H1 (cell line): ENCODE measurements at regions not wholly inside any gene's neighbourhood (a gene's known extent, or its start where the extent isn't known, plus 50 kb on each side); places are given as distances from the start of the nearest gene placed in this dataset.

Experiments
- CTCF ChIA-PET: fragments of 300-600 bp; sonication (Branson Sonifier 250); formaldehyde crosslinking; loops from one replicate; lab custom pipeline; 2021; ENCODE audit not compliant: partially characterized antibody; lab: Charles Lee
- POLR2A ChIA-PET: fragments of 300-600 bp; sonication (Branson Sonifier 250); formaldehyde crosslinking; loops from one replicate; lab custom pipeline; 2021; ENCODE audit warnings: inconsistent platforms; ENCODE audit not compliant: partially characterized antibody; lab: Charles Lee
- DNase-seq, 2 experiments: peaks; one replicate each; pipeline versions ENCODE4 v3.0.0 to v3.0.0-alpha.2; 2010 to 2022; ENCODE audit warnings: low spot score in 2 of 2, low read depth in 1 of 2, mixed read lengths in 1 of 2
- FAIRE-seq: peaks from 2 replicates; lab custom pipeline; 2011; peaks lifted over from hg19 to GRCh38; lab: Jason Lieb, UNC
- H2AFZ ChIP-seq: 2 replicates; pipeline ENCODE4 v1.8.1; 2012; ENCODE audit warnings: low read length, inconsistent platforms
- H2AK5ac ChIP-seq: 2 replicates; pipeline ENCODE4 v1.6.1; 2013; ENCODE audit warnings: low read depth, low read length
- H2BK120ac ChIP-seq: replicated peaks from 2 replicates; pipeline ENCODE3; 2013; ENCODE audit warnings: low read depth, low read length, inconsistent platforms
- H2BK12ac ChIP-seq: 2 replicates; pipeline ENCODE4 v1.6.1; 2013; ENCODE audit warnings: low read depth, low read length
- H2BK15ac ChIP-seq: 2 replicates; pipeline ENCODE4 v1.6.1; 2013; ENCODE audit warnings: low read length
- H2BK20ac ChIP-seq: 2 replicates; pipeline ENCODE4 v1.6.1; 2013; ENCODE audit warnings: low read length
- H2BK5ac ChIP-seq: 2 replicates; pipeline ENCODE4 v1.6.1; 2013; ENCODE audit warnings: low read depth, low read length
- H3K14ac ChIP-seq: 2 replicates; pipeline ENCODE4 v1.6.1; 2013; ENCODE audit warnings: inconsistent platforms; ENCODE audit not compliant: insufficient read length
- H3K18ac ChIP-seq: 2 replicates; pipeline ENCODE4 v1.6.1; 2013; ENCODE audit warnings: low read length; ENCODE audit errors: extremely low read depth
- H3K23ac ChIP-seq: 2 replicates; pipeline ENCODE4 v1.6.1; 2013; ENCODE audit warnings: inconsistent platforms; ENCODE audit not compliant: insufficient read length
- H3K23me2 ChIP-seq: 2 replicates; pipeline ENCODE4 v1.6.1; 2013; ENCODE audit warnings: low read depth, low read length
- H3K27ac ChIP-seq: 2 replicates; pipeline ENCODE4 v1.6.1; 2011; ENCODE audit warnings: low read depth, low read length, inconsistent platforms
- H3K27me3 ChIP-seq, 4 experiments: replicated peaks in 1 of 4; 1 replicate in 1 of 4; 2 replicates in 3 of 4; pipeline versions ENCODE4 v1.6.1 to v1.8.1; 2011 to 2013; ENCODE audit warnings: low read length in 3 of 4, mild to moderate bottlenecking in 3 of 4, inconsistent platforms in 2 of 4, mixed read lengths in 2 of 4, moderate library complexity in 1 of 4; ENCODE audit not compliant: control insufficient read depth in 3 of 4, insufficient read depth in 3 of 4; ENCODE audit errors: extremely low read depth in 1 of 4
- H3K36me3 ChIP-seq, 4 experiments: 2 replicates each; pipeline versions ENCODE4 v1.6.1 to v1.8.1; 2011 to 2013; ENCODE audit warnings: mild to moderate bottlenecking in 4 of 4, low read length in 3 of 4, moderate library complexity in 2 of 4, control low read depth in 1 of 4, inconsistent platforms in 1 of 4; ENCODE audit not compliant: insufficient read depth in 4 of 4, control insufficient read depth in 2 of 4
- H3K4ac ChIP-seq: replicated peaks from 2 replicates; pipeline ENCODE3; 2013; ENCODE audit warnings: low read length, low read depth, mixed read lengths, inconsistent platforms; ENCODE audit not compliant: insufficient read length
- H3K4me1 ChIP-seq, 4 experiments: replicated peaks in 1 of 4; 1 replicate in 1 of 4; 2 replicates in 3 of 4; pipeline versions ENCODE4 v1.6.1 to v1.8.1; 2011 to 2013; ENCODE audit warnings: low read length in 3 of 4, inconsistent platforms in 2 of 4, mixed read lengths in 1 of 4; ENCODE audit not compliant: insufficient read depth in 4 of 4, control insufficient read depth in 3 of 4
- H3K4me2 ChIP-seq, 2 experiments: 2 replicates each; pipeline versions ENCODE4 v1.6.1 to v1.8.1; 2011 to 2013; ENCODE audit warnings: low read depth in 2 of 2, low read length in 2 of 2, control low read depth in 1 of 2, inconsistent platforms in 1 of 2, mild to moderate bottlenecking in 1 of 2; ENCODE audit not compliant: insufficient read depth in 1 of 2
- H3K4me3 ChIP-seq, 4 experiments: fragments of 200-600, 300-600 bp in 1 of 4; sonication (generic), shearing (Covaris generic), sonication (Bioruptor Twin) in 1 of 4; 2 replicates each; pipeline versions ENCODE4 v1.5.1 to v1.8.1; 2011 to 2016; ENCODE audit warnings: low read length in 4 of 4, low read depth in 3 of 4, control low read depth in 2 of 4, inconsistent platforms in 2 of 4, mild to moderate bottlenecking in 2 of 4, mixed read lengths in 1 of 4, moderate library complexity in 1 of 4; ENCODE audit not compliant: insufficient read depth in 2 of 4; ENCODE audit errors: extremely low read depth in 1 of 4
- H3K56ac ChIP-seq: replicated peaks from 2 replicates; pipeline ENCODE3; 2013; ENCODE audit warnings: low read depth, mild to moderate bottlenecking, mixed read lengths, low read length, inconsistent platforms; ENCODE audit not compliant: insufficient read length
- H3K79me1 ChIP-seq: 2 replicates; pipeline ENCODE4 v1.6.1; 2013; ENCODE audit warnings: low read depth, low read length, control low read depth
- H3K79me2 ChIP-seq, 2 experiments: 2 replicates each; pipeline versions ENCODE4 v1.6.1 to v1.8.1; 2012 to 2013; ENCODE audit warnings: low read length in 2 of 2, mild to moderate bottlenecking in 2 of 2, inconsistent platforms in 1 of 2; ENCODE audit not compliant: insufficient read depth in 2 of 2, control insufficient read depth in 1 of 2
- H3K9ac ChIP-seq, 4 experiments: replicated peaks in 1 of 4; 1 replicate in 1 of 4; 2 replicates in 3 of 4; pipeline versions ENCODE4 v1.6.1 to v1.8.1; 2011 to 2013; ENCODE audit warnings: low read depth in 3 of 4, low read length in 3 of 4, control low read depth in 2 of 4, mild to moderate bottlenecking in 2 of 4, moderate library complexity in 2 of 4, inconsistent platforms in 1 of 4; ENCODE audit errors: extremely low read depth in 1 of 4
- H3K9me3 ChIP-seq, 2 experiments: 2 replicates each; pipeline versions ENCODE4 v1.6.1 to v1.8.1; 2012 to 2013; ENCODE audit warnings: mild to moderate bottlenecking in 2 of 2, moderate library complexity in 2 of 2, control low read depth in 1 of 2, inconsistent platforms in 1 of 2, low read depth in 1 of 2, low read length in 1 of 2, mixed read lengths in 1 of 2; ENCODE audit not compliant: insufficient read depth in 2 of 2
- H4K20me1 ChIP-seq, 2 experiments: replicated peaks in 1 of 2; 2 replicates each; pipeline versions ENCODE3 to v1.8.1; 2011 to 2013; ENCODE audit warnings: inconsistent platforms in 2 of 2, low read length in 2 of 2, mild to moderate bottlenecking in 1 of 2; ENCODE audit not compliant: insufficient read depth in 2 of 2, control insufficient read depth in 1 of 2
- H4K5ac ChIP-seq: 2 replicates; pipeline ENCODE4 v1.6.1; 2013; ENCODE audit warnings: low read length, low read depth, mixed read lengths, inconsistent platforms; ENCODE audit not compliant: insufficient read length
- H4K8ac ChIP-seq: 2 replicates; pipeline ENCODE4 v1.8.0; 2013; ENCODE audit warnings: mild to moderate bottlenecking, moderate library complexity, low read length, inconsistent platforms; ENCODE audit not compliant: insufficient read depth; ENCODE audit errors: extremely low read depth
- H4K91ac ChIP-seq: replicated peaks from 2 replicates; pipeline ENCODE3; 2013; ENCODE audit warnings: low read length, mixed read lengths, inconsistent platforms; ENCODE audit not compliant: insufficient read length
- BACH1 ChIP-seq: IDR thresholded peaks from 2 replicates; pipeline ENCODE4 v1.6.1; 2012; ENCODE audit warnings: low read length, improper control_type of control experiment
- CBX8 ChIP-seq: fragments of 300-800, 300-1000 bp; sonication (generic); IDR thresholded peaks from 2 replicates; pipeline ENCODE4 v1.7.1; 2016; ENCODE audit warnings: low read depth, low read length, borderline replicate concordance
- EP300 ChIP-seq, 2 experiments: IDR thresholded peaks; 1 replicate in 1 of 2; 2 replicates in 1 of 2; pipeline ENCODE4 v1.6.1; 2011 to 2012; ENCODE audit warnings: low read depth in 2 of 2, low read length in 2 of 2, mild to moderate bottlenecking in 2 of 2, borderline replicate concordance in 1 of 2, inconsistent platforms in 1 of 2, moderate library complexity in 1 of 2
- NANOG ChIP-seq: IDR thresholded peaks from 2 replicates; pipeline ENCODE4 v1.6.1; 2011; ENCODE audit warnings: low read length, low read depth, mild to moderate bottlenecking, inconsistent platforms; ENCODE audit not compliant: insufficient read depth, poor library complexity, severe bottlenecking
- POLR2A ChIP-seq, 2 experiments: IDR thresholded peaks; 1 replicate in 1 of 2; 2 replicates in 1 of 2; pipeline ENCODE4 v1.6.1; 2011; ENCODE audit warnings: low read depth in 2 of 2, low read length in 2 of 2, mild to moderate bottlenecking in 2 of 2; ENCODE audit errors: control extremely low read depth in 1 of 2
- SIRT6 ChIP-seq: IDR thresholded peaks from one replicate; pipeline ENCODE4 v1.7.1; 2012; ENCODE audit warnings: low read length, inconsistent platforms
- SIX5 ChIP-seq: IDR thresholded peaks from 2 replicates; pipeline ENCODE4 v1.6.1; 2011; ENCODE audit warnings: mild to moderate bottlenecking, low read depth, low read length
- TAF7 ChIP-seq: optimal IDR thresholded peaks from 2 replicates; pipeline ENCODE3; 2011; ENCODE audit warnings: low read depth, mild to moderate bottlenecking, inconsistent platforms, low read length, moderate library complexity, borderline replicate concordance
- TCF12 ChIP-seq: IDR thresholded peaks from 2 replicates; pipeline ENCODE4 v1.6.1; 2011; ENCODE audit warnings: low read depth, mild to moderate bottlenecking, low read length
- TEAD4 ChIP-seq: IDR thresholded peaks from 2 replicates; pipeline ENCODE4 v1.6.1; 2012; ENCODE audit warnings: low read depth, low read length, inconsistent platforms, mixed read lengths
- YY1 ChIP-seq: IDR thresholded peaks from 2 replicates; pipeline ENCODE4 v1.6.1; 2011; ENCODE audit warnings: low read depth, mild to moderate bottlenecking, low read length
- WGBS, 2 experiments: shearing (Covaris generic) in 1 of 2; methylation state at CpG; one replicate each; pipeline versions ENCODE4 v1.1.6 to v1.1.7; 2013 to 2015; ENCODE audit warnings: low lambda C conversion rate in 2 of 2, mixed read lengths in 2 of 2, inconsistent platforms in 1 of 2, low coverage in 1 of 2, missing lambda C conversion rate in 1 of 2; ENCODE audit not compliant: insufficient replicate concordance in 2 of 2, insufficient coverage in 1 of 2, insufficient read length in 1 of 2; ENCODE audit errors: extremely low coverage in 1 of 2, missing lambda C conversion rate in 1 of 2; 5-methylcytosine and 5-hydroxymethylcytosine counted together
- TF ChIP-seq, protein P1 (sequence below): IDR thresholded peaks from 2 replicates; pipeline ENCODE4 v1.6.1; 2012; ENCODE audit warnings: low read length, inconsistent platforms

DNA sequence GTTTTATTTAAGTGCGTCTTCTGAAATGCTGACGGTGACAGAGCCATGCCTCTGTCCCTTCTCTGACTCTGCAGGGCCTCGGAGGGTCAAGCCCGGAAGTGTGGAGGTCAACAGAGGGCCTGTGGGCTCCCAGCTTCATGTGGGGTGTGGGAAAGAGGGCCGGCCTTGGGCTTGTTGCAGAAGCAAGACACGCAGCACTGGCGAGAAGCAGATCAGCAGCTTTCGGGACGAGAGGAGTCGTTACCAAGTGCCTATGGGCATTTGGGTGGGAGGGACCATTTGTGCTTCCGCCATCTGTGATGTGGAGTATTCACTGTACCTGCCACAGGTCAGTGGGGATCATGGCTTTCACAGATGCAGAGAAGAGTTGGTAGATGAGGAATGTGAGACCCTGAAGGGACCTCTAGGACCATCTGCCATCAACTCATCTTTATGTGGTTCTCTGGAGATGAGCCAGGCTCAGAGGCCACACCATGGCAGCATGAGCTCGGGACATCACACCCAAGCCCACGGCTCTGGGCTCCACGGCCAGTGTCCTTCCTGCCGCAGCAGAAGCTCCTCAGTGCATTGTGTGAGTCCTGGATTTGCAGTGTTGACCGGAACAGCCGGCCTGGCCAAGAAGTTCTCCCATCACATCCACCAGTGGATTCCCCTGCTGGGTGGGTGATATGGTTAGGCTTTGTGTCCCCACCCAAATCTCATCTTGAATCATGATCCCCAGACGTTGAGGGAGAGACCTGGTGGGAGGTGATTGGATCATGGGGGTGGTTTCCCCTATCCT lies 590.7 kb downstream of the TBC1D22A start:
- Histone ChIP-seq H3K23ac (no peak overlapping the region), H3K4me3 (no peak overlapping the region), H3K27me3 (no peaks in the 10 kb centered on the region), H3K23me2 (no peaks in the 10 kb centered on the region), H2AFZ (no peak overlapping the region), H3K9me3 (peaks cover 64 to 78% of the 10 kb centered on the region in 2 experiments), H3K79me1 (no peaks in the 10 kb centered on the region), H3K56ac (no peak overlapping the region), H2BK15ac (no peak overlapping the region), H4K8ac (no peak overlapping the region), H2BK20ac (no peak overlapping the region), H3K4me1 (no peaks in the 10 kb centered on the region), H4K20me1 (no peaks in the 10 kb centered on the region), H3K4me2 (no peak overlapping the region), H3K36me3 (no peaks in the 10 kb centered on the region), H2BK5ac (no peak overlapping the region), H4K91ac (no peak overlapping the region), H3K9ac (no peak overlapping the region), H3K27ac (no peak overlapping the region), H3K4ac (no peak overlapping the region), H3K14ac (no peak overlapping the region), H3K79me2 (no peaks in the 10 kb centered on the region), H3K18ac (no peak overlapping the region), H2BK120ac (no peak overlapping the region), H2AK5ac (no peak overlapping the region), H2BK12ac (no peak overlapping the region), H4K5ac (no peak overlapping the region)
- CTCF ChIA-PET, result no interaction called here
- POLR2A ChIA-PET, result no interaction called here
- 87% methylated on average over 18 of the region's 18 CpGs; no CpG with 5 or more reads in 1 of the 2 experiments for WGBS, 2 experiments
- DNase-seq, result no peak
- FAIRE-seq, result no peak
- TF ChIP-seq BACH1 (no peak), POLR2A (IDR thresholded peaks at IDR 0.05; ENCODE audit: control extremely low read depth in 1 of 2, low read depth in 2 of 2, low read length in 2 of 2) (no peak), EP300 (IDR thresholded peaks at IDR 0.05; ENCODE audit: borderline replicate concordance in 1 of 2, low read depth in 2 of 2, low read length in 2 of 2) (no peak), SIX5 (no peak), CBX8 (no peak), SIRT6 (no peak), TEAD4 (no peak), NANOG (no peak), YY1 (no peak), TCF12 (no peak), TAF7 (no peak)
- TF ChIP-seq, protein P1, sequence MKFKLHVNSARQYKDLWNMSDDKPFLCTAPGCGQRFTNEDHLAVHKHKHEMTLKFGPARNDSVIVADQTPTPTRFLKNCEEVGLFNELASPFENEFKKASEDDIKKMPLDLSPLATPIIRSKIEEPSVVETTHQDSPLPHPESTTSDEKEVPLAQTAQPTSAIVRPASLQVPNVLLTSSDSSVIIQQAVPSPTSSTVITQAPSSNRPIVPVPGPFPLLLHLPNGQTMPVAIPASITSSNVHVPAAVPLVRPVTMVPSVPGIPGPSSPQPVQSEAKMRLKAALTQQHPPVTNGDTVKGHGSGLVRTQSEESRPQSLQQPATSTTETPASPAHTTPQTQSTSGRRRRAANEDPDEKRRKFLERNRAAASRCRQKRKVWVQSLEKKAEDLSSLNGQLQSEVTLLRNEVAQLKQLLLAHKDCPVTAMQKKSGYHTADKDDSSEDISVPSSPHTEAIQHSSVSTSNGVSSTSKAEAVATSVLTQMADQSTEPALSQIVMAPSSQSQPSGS, result no peak
